DOHH2 (cell line): ENCODE measurements at regions not wholly inside any gene's neighbourhood (a gene's known extent, or its start where the extent isn't known, plus 50 kb on each side); places are given as distances from the start of the nearest gene placed in this dataset.

Experiments used
- CTCF ChIP-seq: fragments of 200-600 bp; sonication (generic); IDR thresholded peaks from one replicate; pipeline ENCODE4 v1.5.1; 2014; ENCODE audit warnings: antibody characterized with exemption, mild to moderate bottlenecking, low read depth, low read length; ENCODE audit not compliant: poor library complexity, severe bottlenecking
- EZH2phosphoT487 ChIP-seq: fragments of 200-600 bp; sonication (generic); IDR thresholded peaks from 2 replicates; pipeline ENCODE4 v1.6.1; 2017; ENCODE audit warnings: borderline replicate concordance, mild to moderate bottlenecking, antibody characterized with exemption, low read length, moderate library complexity, mixed read lengths

- TF ChIP-seq CTCF (no peak), EZH2phosphoT487 (no peak)
Measured at GRCh38 chr13:47420020-47420419, 523.2 kb upstream of the HTR2A start.
